ENCODE measurements at regions not wholly inside any gene's neighbourhood (a gene's known extent, or its start where the extent isn't known, plus 50 kb on each side); places are given as distances from the start of the nearest gene placed in this dataset.

DNA sequence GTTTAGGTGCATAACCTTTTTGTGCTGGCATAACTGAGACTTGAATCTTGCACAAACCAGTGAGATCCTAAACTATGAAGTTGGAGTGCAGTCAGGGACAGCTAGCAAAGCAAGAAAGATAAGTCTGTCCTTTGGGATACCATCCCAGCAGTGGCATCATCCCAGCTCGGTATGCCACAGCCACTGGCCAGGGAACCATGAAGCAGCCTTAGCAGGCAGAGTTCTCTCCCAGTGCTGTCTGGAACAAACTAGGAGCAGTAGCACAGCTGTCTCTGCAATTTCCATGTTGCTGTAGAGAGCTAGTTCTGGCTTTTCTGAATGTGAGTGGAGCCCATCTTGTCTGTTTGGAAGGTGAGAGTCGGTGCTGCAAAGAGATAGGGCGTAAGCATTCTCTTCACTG lies 130.3 kb downstream of the DTWD1 start:
- DNase-seq (ENCODE audit: low spot score) = no peak

DNA sequence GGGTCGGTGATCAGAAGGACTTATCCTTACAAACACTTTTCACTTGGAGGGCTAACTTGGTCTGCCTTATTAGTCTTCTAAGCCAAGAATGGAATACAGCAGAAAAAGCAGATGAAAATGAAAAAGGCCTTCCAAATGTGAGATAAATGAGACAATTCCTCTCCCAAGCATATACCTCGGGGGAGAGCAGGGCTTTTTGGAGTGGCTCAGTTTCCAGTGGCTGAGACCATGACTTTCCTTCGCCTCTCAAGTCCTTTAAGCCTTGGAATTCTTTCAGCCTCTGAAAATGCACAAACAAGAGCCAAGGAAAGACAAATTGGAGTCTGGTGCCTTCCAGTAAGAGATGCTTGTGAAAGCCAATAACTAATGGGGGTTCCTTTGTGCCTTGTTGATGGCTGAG lies 130.9 kb downstream of the DTWD1 start:
- no peak for DNase-seq (ENCODE audit: low spot score)

DNA sequence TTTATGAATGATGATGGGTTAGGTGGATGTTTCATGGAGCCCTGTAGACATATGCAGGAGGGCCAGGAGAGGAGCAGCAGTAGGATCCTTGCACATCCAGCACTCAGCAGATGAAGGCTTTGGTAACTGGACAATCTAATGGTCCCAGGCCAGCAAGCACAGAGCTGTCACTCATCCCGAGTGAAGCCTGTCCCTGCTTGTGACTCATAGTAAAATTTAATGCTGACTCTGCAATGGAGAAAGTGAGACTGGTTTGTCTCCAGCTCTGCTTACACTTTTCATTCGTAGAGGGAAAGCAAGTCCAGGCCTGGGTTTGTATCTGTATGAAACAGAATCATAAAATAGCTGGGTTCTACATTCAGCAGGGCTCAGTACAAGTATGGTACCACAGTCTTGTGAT lies 131.7 kb downstream of the DTWD1 start:
- no peak for DNase-seq (ENCODE audit: low spot score)

- DNase-seq (ENCODE audit: low spot score) = no peak
These were observed 137.6 kb downstream of the DTWD1 start for GRCh38 chr15:49758456-49758855.

DNA sequence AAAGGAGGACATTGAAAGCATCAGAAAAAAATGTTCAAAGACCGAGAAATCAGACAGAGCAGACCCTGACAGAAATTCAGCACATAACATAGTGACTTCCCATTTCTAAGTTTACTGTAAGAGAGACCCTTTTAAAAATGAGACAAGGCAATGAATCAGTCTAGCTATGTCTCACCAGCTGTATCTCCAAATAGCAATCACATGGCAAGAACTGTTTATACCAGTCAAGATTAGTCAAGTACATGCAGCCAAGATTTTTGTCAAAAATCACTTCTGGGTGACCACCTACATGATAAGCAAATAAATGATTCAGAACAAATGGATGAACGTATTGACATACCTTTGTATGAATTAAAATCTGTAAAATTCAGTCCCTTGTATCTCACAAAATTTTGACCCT lies 138.0 kb downstream of the DTWD1 start:
- no peak for DNase-seq (ENCODE audit: low spot score)

GRCh38 chr15:49760749-49761148 lies 139.9 kb downstream of the DTWD1 start:
- DNase-seq (ENCODE audit: low spot score) = no peak

GRCh38 chr15:49769225-49769624 lies 148.4 kb downstream of the DTWD1 start:
- DNase-seq (ENCODE audit: low spot score) = no peak

DNA sequence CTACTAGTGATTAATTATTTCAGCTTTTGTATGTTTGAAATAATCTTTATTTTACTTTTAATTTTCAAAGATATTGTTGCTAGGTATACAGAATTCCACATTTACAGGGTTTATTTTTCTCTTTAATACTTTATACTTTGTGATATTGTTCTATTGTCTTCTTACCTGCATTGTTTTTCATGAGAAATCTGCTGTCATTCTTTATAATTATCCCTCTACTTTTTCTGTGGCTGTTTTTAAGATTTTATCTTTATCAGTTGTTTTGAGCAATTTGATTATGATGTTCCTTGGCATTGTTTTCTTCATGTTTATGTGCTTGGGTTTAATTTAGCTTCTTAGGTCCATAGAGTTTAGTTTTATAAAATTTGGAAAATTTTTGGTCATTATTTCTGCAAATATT lies 168.6 kb downstream of the DTWD1 start:
- DNase-seq (ENCODE audit: low spot score) = no peak

GRCh38 chr15:49793943-49794342 lies 173.1 kb downstream of the DTWD1 start:
- DNase-seq (ENCODE audit: low spot score) = no peak

GRCh38 chr15:49801796-49802195 lies 180.9 kb downstream of the DTWD1 start:
- DNase-seq (ENCODE audit: low spot score) = no peak

Measured in SW480 (cell line).